ENCODE measurements at regions not wholly inside any gene's neighbourhood (a gene's known extent, or its start where the extent isn't known, plus 50 kb on each side); places are given as distances from the start of the nearest gene placed in this dataset.

DNA sequence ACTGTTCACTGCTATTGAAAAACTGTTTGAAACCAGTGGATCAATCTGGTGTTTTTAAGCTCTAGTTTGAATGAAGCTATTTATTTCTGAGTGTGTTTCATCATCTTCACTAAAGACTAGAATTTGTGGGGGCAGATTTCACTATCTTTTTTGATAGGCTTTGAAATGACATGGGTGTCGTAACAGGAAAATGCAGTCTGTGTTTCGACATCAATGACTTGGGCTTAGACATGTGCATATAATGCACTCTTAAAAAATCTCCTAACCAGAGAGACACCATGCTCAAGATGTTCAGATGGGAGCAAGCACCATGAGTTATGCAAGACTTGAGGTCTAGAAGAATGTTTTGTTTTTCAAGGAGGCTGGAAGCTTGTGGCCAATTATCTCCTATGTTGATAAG is 221.6 kb downstream of the GPD2 start:
- Histone ChIP-seq H3K4me3 (no peak overlapping the region), H3K36me3 (no peaks in the 10 kb centered on the region), H3K9me3 (no peaks in the 10 kb centered on the region), H3K27ac (no peak overlapping the region), H3K27me3 (no peaks in the 10 kb centered on the region), H3K4me1 (no peaks in the 10 kb centered on the region)
- 68 to 79% methylated on average over 2 of the region's 2 CpGs for WGBS, 2 donors
- TF ChIP-seq, protein P1, sequence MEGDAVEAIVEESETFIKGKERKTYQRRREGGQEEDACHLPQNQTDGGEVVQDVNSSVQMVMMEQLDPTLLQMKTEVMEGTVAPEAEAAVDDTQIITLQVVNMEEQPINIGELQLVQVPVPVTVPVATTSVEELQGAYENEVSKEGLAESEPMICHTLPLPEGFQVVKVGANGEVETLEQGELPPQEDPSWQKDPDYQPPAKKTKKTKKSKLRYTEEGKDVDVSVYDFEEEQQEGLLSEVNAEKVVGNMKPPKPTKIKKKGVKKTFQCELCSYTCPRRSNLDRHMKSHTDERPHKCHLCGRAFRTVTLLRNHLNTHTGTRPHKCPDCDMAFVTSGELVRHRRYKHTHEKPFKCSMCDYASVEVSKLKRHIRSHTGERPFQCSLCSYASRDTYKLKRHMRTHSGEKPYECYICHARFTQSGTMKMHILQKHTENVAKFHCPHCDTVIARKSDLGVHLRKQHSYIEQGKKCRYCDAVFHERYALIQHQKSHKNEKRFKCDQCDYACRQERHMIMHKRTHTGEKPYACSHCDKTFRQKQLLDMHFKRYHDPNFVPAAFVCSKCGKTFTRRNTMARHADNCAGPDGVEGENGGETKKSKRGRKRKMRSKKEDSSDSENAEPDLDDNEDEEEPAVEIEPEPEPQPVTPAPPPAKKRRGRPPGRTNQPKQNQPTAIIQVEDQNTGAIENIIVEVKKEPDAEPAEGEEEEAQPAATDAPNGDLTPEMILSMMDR (IDR thresholded peaks at IDR 0.05), result no peak
- TF ChIP-seq EP300 (IDR thresholded peaks at IDR 0.05), result no peak
- no peak for TF ChIP-seq POLR2A (IDR thresholded peaks at IDR 0.05)
- DNase-seq (ENCODE audit: low spot score in 2 of 2), result no peak

DNA sequence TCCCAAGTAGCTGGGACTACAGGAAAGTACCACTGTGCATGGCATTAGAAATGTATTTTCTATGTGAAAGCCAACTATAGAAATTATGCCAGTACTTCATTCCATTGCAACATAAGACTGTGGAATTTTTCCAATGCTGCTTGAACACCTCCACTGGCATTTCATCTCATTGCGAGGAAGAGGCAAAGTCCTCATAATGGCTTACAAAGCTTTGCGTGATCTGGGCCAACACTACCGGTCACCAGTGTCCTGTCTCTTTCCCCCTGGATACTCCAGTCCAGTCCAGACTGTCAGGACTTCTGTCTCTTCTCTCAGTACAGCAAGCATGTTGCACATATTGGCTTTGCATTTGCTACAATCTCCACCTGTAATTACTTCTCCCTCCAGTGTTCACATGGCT is 223.5 kb downstream of the GPD2 start:
- Histone ChIP-seq H3K36me3 (no peaks in the 10 kb centered on the region), H3K4me1 (no peaks in the 10 kb centered on the region), H3K4me3 (no peak overlapping the region), H3K27me3 (no peaks in the 10 kb centered on the region), H3K27ac (no peak overlapping the region), H3K9me3 (no peaks in the 10 kb centered on the region)
- TF ChIP-seq POLR2A (IDR thresholded peaks at IDR 0.05) (no peak), EP300 (IDR thresholded peaks at IDR 0.05) (no peak)
- TF ChIP-seq, protein P1 (IDR thresholded peaks at IDR 0.05), result no peak
- DNase-seq (ENCODE audit: low spot score in 2 of 2), result no peak
- WGBS, 2 donors, result 87 to 93% methylated on average over 3 of the region's 3 CpGs

DNA sequence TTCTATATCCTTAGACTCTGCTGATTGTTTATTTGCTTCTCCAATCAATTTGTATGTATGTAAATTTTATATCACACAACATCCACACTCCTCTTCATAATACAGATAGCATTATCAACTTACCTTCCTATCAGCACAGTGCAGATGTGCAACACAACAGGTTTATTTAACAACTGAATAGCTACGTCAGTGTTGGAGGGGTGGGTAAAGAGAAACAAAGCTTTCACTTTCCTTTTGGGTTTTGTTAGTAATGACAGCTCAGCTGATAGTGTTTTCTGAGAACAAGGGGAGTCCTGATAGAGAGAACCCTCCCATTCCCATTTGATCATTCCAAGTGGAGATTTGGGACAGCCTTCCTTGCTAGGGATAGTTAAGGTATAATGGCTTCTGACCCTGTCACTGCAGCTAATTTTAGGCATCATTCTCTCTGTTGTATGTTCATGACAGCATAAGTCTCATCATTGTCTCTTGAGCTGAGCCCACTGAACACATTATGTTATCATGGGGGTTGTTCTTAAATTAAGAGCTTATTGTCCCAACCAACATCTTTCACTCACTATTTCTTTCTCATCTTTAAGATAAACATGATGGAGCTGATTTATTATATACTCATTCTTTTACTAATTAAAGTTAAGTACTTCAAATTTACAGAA is 227.7 kb downstream of the GPD2 start:
- H3K4me3 ChIP-seq, result no peak overlapping the region
- H3K4me1 ChIP-seq, result no peaks in the 10 kb centered on the region
- 54 to 66% methylated on average over 1 of the region's 1 CpG for WGBS, 2 donors
- no peaks in the 10 kb centered on the region for H3K27me3 ChIP-seq
- TF ChIP-seq POLR2A (IDR thresholded peaks at IDR 0.05), result no peak
- TF ChIP-seq, protein P1 (IDR thresholded peaks at IDR 0.05), result no peak
- no peak for TF ChIP-seq EP300 (IDR thresholded peaks at IDR 0.05)
- peaks cover 0 to 11% (median 5%) of the 10 kb centered on the region in 4 donors for H3K9me3 ChIP-seq
- H3K27ac ChIP-seq, result no peak overlapping the region
- DNase-seq (ENCODE audit: low spot score in 2 of 2), result no peak
- H3K36me3 ChIP-seq, result no peaks in the 10 kb centered on the region

DNA sequence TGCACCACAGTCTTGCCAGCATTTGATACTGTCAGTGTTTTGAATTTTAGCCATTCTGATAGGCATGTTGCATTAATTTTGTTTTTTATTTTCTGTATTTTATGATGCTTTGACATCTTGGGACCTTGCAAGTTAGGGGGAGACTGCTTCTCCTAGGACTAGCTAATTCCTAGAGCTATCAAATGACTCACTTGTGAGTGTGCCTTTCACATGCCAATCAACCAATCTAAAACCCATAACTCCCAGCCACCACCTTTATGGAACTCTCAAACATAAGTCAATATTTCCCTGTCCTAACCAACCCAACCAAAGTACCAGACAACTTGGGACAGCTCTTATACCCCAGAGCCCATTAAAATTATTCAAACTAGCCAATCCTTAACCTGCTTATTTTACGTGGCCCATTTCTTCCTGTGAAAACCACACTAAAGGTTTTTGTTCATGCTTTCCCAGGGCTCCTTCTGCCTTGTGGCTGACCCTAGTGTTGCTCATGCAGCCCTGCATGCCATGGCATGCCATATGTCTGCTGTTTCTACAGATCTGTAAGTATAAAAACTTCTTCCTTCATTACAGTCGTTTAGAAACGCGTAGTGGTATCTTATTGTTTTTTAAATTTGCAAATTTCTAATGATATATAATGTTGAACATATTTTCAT is 230.1 kb downstream of the GPD2 start:
- no peak overlapping the region for H3K27ac ChIP-seq
- H3K4me3 ChIP-seq, result no peak overlapping the region
- no peaks in the 10 kb centered on the region for H3K4me1 ChIP-seq
- WGBS, 2 donors, result 91 to 94% methylated on average over 4 of the region's 4 CpGs
- peaks cover 0 to 11% (median 5%) of the 10 kb centered on the region in 4 donors for H3K9me3 ChIP-seq
- TF ChIP-seq, protein P1 (IDR thresholded peaks at IDR 0.05), result no peak
- TF ChIP-seq EP300 (IDR thresholded peaks at IDR 0.05), result no peak
- no peak for TF ChIP-seq POLR2A (IDR thresholded peaks at IDR 0.05)
- no peaks in the 10 kb centered on the region for H3K27me3 ChIP-seq
- no peaks in the 10 kb centered on the region for H3K36me3 ChIP-seq
- no peak for DNase-seq (ENCODE audit: low spot score in 2 of 2)

DNA sequence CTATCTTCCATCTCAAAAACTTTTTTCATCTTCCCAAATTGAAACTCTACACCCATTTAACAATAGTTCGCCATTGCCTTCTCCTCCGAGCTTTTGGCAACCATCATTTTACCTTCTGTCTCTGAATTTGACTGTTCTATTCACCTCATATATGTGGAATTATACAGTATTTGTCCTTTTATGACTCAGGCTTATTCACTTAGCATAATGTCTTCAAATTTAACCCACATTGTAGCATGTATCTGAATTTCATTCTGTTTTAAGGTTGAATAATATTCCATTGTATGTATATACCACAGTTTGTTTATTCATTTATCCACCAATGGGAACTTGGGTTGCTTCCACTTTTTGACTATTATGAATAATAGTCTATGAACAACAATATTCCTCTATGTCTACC is 233.9 kb downstream of the GPD2 start:
- WGBS, 2 donors, result 93% methylated on average over 2 of the region's 2 CpGs
- Histone ChIP-seq H3K4me1 (no peaks in the 10 kb centered on the region), H3K27me3 (no peaks in the 10 kb centered on the region), H3K27ac (no peak overlapping the region), H3K36me3 (no peaks in the 10 kb centered on the region), H3K4me3 (no peak overlapping the region), H3K9me3 (peaks cover 0 to 11% (median 5%) of the 10 kb centered on the region in 4 donors)
- no peak for DNase-seq (ENCODE audit: low spot score in 2 of 2)
- no peak for TF ChIP-seq EP300 (IDR thresholded peaks at IDR 0.05)
- TF ChIP-seq, protein P1 (IDR thresholded peaks at IDR 0.05), result no peak
- no peak for TF ChIP-seq POLR2A (IDR thresholded peaks at IDR 0.05)

All from tibial nerve (tissue), 4 donors.